ENCODE measurements at regions not wholly inside any gene's neighbourhood (a gene's known extent, or its start where the extent isn't known, plus 50 kb on each side); places are given as distances from the start of the nearest gene placed in this dataset.

- TF ChIP-seq, protein P1, sequence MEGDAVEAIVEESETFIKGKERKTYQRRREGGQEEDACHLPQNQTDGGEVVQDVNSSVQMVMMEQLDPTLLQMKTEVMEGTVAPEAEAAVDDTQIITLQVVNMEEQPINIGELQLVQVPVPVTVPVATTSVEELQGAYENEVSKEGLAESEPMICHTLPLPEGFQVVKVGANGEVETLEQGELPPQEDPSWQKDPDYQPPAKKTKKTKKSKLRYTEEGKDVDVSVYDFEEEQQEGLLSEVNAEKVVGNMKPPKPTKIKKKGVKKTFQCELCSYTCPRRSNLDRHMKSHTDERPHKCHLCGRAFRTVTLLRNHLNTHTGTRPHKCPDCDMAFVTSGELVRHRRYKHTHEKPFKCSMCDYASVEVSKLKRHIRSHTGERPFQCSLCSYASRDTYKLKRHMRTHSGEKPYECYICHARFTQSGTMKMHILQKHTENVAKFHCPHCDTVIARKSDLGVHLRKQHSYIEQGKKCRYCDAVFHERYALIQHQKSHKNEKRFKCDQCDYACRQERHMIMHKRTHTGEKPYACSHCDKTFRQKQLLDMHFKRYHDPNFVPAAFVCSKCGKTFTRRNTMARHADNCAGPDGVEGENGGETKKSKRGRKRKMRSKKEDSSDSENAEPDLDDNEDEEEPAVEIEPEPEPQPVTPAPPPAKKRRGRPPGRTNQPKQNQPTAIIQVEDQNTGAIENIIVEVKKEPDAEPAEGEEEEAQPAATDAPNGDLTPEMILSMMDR (IDR thresholded peaks at IDR 0.05; ENCODE audit: insufficient read depth, low read depth, low read length) = no peak
- no peak for TF ChIP-seq EZH2 (IDR thresholded peaks at IDR 0.05; ENCODE audit: insufficient read depth, low read length)
Measured at GRCh38 chr10:94101894-94102293, 108.2 kb downstream of the PLCE1 start.
